B cell (primary cell): ENCODE measurements at regions not wholly inside any gene's neighbourhood (a gene's known extent, or its start where the extent isn't known, plus 50 kb on each side); places are given as distances from the start of the nearest gene placed in this dataset.

ENCODE experiments used
- ATAC-seq: fragments of 200-7000 bp; cut with Tn5 transposase; one replicate; pipeline ENCODE4 v1.10.0; 2021; ENCODE audit warnings: low read depth, mild to moderate bottlenecking, moderate number of reproducible peaks, moderate library complexity
- CTCF ChIA-PET: fragments of 350-600 bp; sonication (Branson Sonifier 250); formaldehyde crosslinking; loops from one replicate; lab custom pipeline; 2021; ENCODE audit warnings: antibody characterized with exemption, inconsistent platforms; lab: Charles Lee
- POLR2A ChIA-PET: fragments of 350-600 bp; sonication (Branson Sonifier 250); formaldehyde crosslinking; loops from one replicate; lab custom pipeline; 2021; ENCODE audit warnings: antibody characterized with exemption; lab: Charles Lee
- DNase-seq: peaks from one replicate; pipeline ENCODE4 v3.0.0; 2013
- H2AFZ ChIP-seq: 2 replicates; pipeline ENCODE4 v1.6.1; 2012; ENCODE audit warnings: mild to moderate bottlenecking, low read depth, low read length; ENCODE audit not compliant: insufficient read depth, poor library complexity, severe bottlenecking
- H3K27ac ChIP-seq, 2 donors: 1 replicate in 1 of 2; 2 replicates in 1 of 2; pipeline ENCODE4 v1.5.1; 2012 to 2013; ENCODE audit warnings: low read length in 2 of 2, mild to moderate bottlenecking in 2 of 2, moderate library complexity in 1 of 2
- H3K27me3 ChIP-seq, 4 experiments: fragments of 200-600 bp in 1 of 4; sonication (generic) in 1 of 4; replicated peaks in 1 of 4; 1 replicate in 2 of 4; 2 replicates in 2 of 4; pipeline versions ENCODE4 v1.6.1 to v1.7.0; 2013 to 2016; ENCODE audit warnings: low read length in 3 of 4, mild to moderate bottlenecking in 2 of 4, mixed read lengths in 1 of 4, moderate library complexity in 1 of 4; ENCODE audit not compliant: insufficient read depth in 4 of 4, control insufficient read depth in 3 of 4; ENCODE audit errors: control extremely low read depth in 1 of 4
- H3K36me3 ChIP-seq, 2 experiments: replicated peaks in 1 of 2; 1 replicate in 1 of 2; 2 replicates in 1 of 2; pipeline versions ENCODE4 v1.6.1 to v1.7.1; 2013; ENCODE audit warnings: low read length in 1 of 2; ENCODE audit not compliant: insufficient read depth in 2 of 2, control insufficient read depth in 1 of 2; ENCODE audit errors: control extremely low read depth in 1 of 2, extremely low read depth in 1 of 2
- H3K4me1 ChIP-seq, 2 donors: fragments of 200-600 bp in 1 of 2; sonication (generic) in 1 of 2; 1 replicate in 1 of 2; 2 replicates in 1 of 2; pipeline versions ENCODE4 v1.5.1 to v1.6.1; 2013 to 2017; ENCODE audit warnings: low read length in 2 of 2; ENCODE audit not compliant: control insufficient read depth in 2 of 2, insufficient read depth in 2 of 2
- H3K4me2 ChIP-seq: replicated peaks from 2 replicates; pipeline ENCODE3; 2012; ENCODE audit warnings: mild to moderate bottlenecking, low read depth, low read length; ENCODE audit not compliant: poor library complexity, severe bottlenecking
- H3K4me3 ChIP-seq, 5 experiments: fragments of 200-600 bp in 1 of 5; sonication (generic) in 1 of 5; 1 replicate in 3 of 5; 2 replicates in 2 of 5; pipeline versions ENCODE4 v1.5.1 to v1.7.0; 2011 to 2016; ENCODE audit warnings: low read length in 4 of 5, mild to moderate bottlenecking in 4 of 5, low read depth in 2 of 5, control low read depth in 1 of 5, moderate library complexity in 1 of 5; ENCODE audit not compliant: insufficient read depth in 1 of 5; ENCODE audit errors: control extremely low read depth in 1 of 5, extremely low read depth in 1 of 5
- H3K79me2 ChIP-seq: fragments of 200-600 bp; sonication (generic); one replicate; pipeline ENCODE4 v1.6.0; 2016; ENCODE audit warnings: low read length; ENCODE audit not compliant: control insufficient read depth, insufficient read depth
- H3K9ac ChIP-seq: fragments of 200-600 bp; sonication (generic); 2 replicates; pipeline ENCODE4 v1.6.1; 2017; ENCODE audit warnings: mild to moderate bottlenecking, low read length, moderate library complexity
- H3K9me3 ChIP-seq, 3 donors: one replicate each; pipeline versions ENCODE4 v1.6.1 to v1.7.1; 2013; ENCODE audit warnings: low read length in 2 of 3; ENCODE audit not compliant: control insufficient read depth in 2 of 3, insufficient read depth in 1 of 3; ENCODE audit errors: control extremely low read depth in 1 of 3
- H4K20me1 ChIP-seq: 2 replicates; pipeline ENCODE4 v1.6.0; 2012; ENCODE audit warnings: mild to moderate bottlenecking, low read length; ENCODE audit not compliant: insufficient read depth, control insufficient read depth, poor library complexity, severe bottlenecking
- H3K27ac Mint-ChIP-seq: one replicate; pipeline ENCODE4 v1.8.0; 2021; ENCODE audit warnings: mixed read lengths
- H3K27me3 Mint-ChIP-seq: one replicate; pipeline ENCODE4 v1.8.0; 2021; ENCODE audit warnings: mixed read lengths
- H3K4me1 Mint-ChIP-seq: one replicate; pipeline ENCODE4 v1.8.0; 2021; ENCODE audit warnings: mixed read lengths
- H3K4me3 Mint-ChIP-seq: one replicate; pipeline ENCODE4 v1.8.0; 2021; ENCODE audit warnings: mixed read lengths
- H3K9me3 Mint-ChIP-seq: one replicate; pipeline ENCODE4 v1.8.0; 2022; ENCODE audit warnings: mixed read lengths; ENCODE audit not compliant: insufficient read depth
- EZH2 ChIP-seq: IDR thresholded peaks from 2 replicates; pipeline ENCODE4 v1.6.1; 2012; ENCODE audit warnings: borderline replicate concordance, low read depth, mild to moderate bottlenecking, moderate library complexity, low read length; ENCODE audit not compliant: insufficient read depth, poor library complexity, severe bottlenecking
- WGBS: methylation state at CpG from one replicate; pipeline ENCODE4 v1.1.5; 2013; ENCODE audit warnings: missing lambda C conversion rate; ENCODE audit not compliant: insufficient coverage; 5-methylcytosine and 5-hydroxymethylcytosine counted together
- intact Hi-C: fragments of 100-400 bp; cut with micrococcal nuclease; formaldehyde crosslinking; loops from one replicate; pipeline ENCODE4 v1.10.0; 2022
- TF ChIP-seq, protein P1 (sequence below): fragments of 200-600 bp; IDR thresholded peaks from one replicate; pipeline ENCODE4 v1.8.0; 2022; ENCODE audit warnings: antibody characterized with exemption, mild to moderate bottlenecking

GRCh38 chr18:73414598-73414997, 546.8 kb upstream of the NETO1 start:
- WGBS = no CpG with 5 or more reads among the region's 4 CpGs
- no peaks in the 10 kb centered on the region for H4K20me1 ChIP-seq

DNA sequence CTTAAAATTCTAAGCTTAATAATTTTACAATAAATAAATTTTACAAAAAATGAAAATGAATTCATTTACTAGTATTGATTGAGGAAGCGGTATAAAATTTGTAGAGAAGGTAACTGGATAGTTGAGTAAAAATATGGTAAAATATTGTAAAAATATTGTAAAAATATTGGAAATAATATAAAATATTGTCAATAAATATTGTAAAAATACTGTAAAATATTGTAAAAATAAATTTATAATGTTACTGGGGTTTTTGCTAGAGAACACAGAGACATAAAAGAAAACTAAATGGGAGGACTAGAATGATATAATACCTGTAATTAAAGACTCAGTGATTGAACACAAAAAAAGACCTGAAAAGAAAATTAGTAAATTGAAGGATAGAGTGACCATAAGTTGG, 546.3 kb upstream of the NETO1 start:
- H2AFZ ChIP-seq = no peak overlapping the region
- Mint-ChIP-seq H3K9me3 (no peaks in the 10 kb centered on the region), H3K27ac (no peak overlapping the region), H3K4me3 (no peak overlapping the region), H3K27me3 (no peaks in the 10 kb centered on the region), H3K4me1 (no peaks in the 10 kb centered on the region)
- no peak overlapping the region for H3K9ac ChIP-seq
- H3K4me2 ChIP-seq = no peak overlapping the region
- no peaks in the 10 kb centered on the region for H4K20me1 ChIP-seq
- ATAC-seq (no peak), DNase-seq (no peak)
- H3K79me2 ChIP-seq = no peaks in the 10 kb centered on the region
- no peaks in the 10 kb centered on the region for H3K27me3 ChIP-seq
- H3K27ac ChIP-seq = no peak overlapping the region
- no peaks in the 10 kb centered on the region for H3K4me1 ChIP-seq
- TF ChIP-seq, protein P1, sequence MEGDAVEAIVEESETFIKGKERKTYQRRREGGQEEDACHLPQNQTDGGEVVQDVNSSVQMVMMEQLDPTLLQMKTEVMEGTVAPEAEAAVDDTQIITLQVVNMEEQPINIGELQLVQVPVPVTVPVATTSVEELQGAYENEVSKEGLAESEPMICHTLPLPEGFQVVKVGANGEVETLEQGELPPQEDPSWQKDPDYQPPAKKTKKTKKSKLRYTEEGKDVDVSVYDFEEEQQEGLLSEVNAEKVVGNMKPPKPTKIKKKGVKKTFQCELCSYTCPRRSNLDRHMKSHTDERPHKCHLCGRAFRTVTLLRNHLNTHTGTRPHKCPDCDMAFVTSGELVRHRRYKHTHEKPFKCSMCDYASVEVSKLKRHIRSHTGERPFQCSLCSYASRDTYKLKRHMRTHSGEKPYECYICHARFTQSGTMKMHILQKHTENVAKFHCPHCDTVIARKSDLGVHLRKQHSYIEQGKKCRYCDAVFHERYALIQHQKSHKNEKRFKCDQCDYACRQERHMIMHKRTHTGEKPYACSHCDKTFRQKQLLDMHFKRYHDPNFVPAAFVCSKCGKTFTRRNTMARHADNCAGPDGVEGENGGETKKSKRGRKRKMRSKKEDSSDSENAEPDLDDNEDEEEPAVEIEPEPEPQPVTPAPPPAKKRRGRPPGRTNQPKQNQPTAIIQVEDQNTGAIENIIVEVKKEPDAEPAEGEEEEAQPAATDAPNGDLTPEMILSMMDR = no peak
- TF ChIP-seq EZH2 = no peak
- no CpG with 5 or more reads among the region's 1 CpG for WGBS
- H3K4me3 ChIP-seq = no peak overlapping the region
- H3K9me3 ChIP-seq = peaks cover 0 to 1% (median 0%) of the 10 kb centered on the region in 3 donors
- H3K36me3 ChIP-seq = no peaks in the 10 kb centered on the region
- intact Hi-C loops = no loop called here
- ChIA-PET POLR2A (no interaction called here), CTCF (no interaction called here)

More at GRCh38 chr18:73414598-73414997, 546.8 kb upstream of the NETO1 start:
- no peaks in the 10 kb centered on the region for H3K4me1 ChIP-seq
- no peak overlapping the region for H3K4me2 ChIP-seq
- H2AFZ ChIP-seq = no peak overlapping the region
- no peaks in the 10 kb centered on the region for H3K27me3 Mint-ChIP-seq
- ATAC-seq (no peak), DNase-seq (no peak)
- no peaks in the 10 kb centered on the region for H3K9me3 Mint-ChIP-seq
- ChIA-PET CTCF (no interaction called here), POLR2A (no interaction called here)
- TF ChIP-seq, protein P1 = no peak
- TF ChIP-seq EZH2 = no peak
- H3K27ac ChIP-seq = no peak overlapping the region
- no peak overlapping the region for H3K27ac Mint-ChIP-seq
- no peaks in the 10 kb centered on the region for H3K79me2 ChIP-seq
- H3K4me3 ChIP-seq = no peak overlapping the region
- no peaks in the 10 kb centered on the region for H3K4me1 Mint-ChIP-seq
- no peak overlapping the region for H3K4me3 Mint-ChIP-seq
- intact Hi-C loops = no loop called here
- no peaks in the 10 kb centered on the region for H3K36me3 ChIP-seq
- no peak overlapping the region for H3K9ac ChIP-seq
- H3K9me3 ChIP-seq = peaks cover 0 to 1% (median 0%) of the 10 kb centered on the region in 3 donors
- no peaks in the 10 kb centered on the region for H3K27me3 ChIP-seq
